Dedifferentiated amniotic fluid mesenchymal stem cell (primary cell): ENCODE measurements at regions not wholly inside any gene's neighbourhood (a gene's known extent, or its start where the extent isn't known, plus 50 kb on each side); places are given as distances from the start of the nearest gene placed in this dataset.
A peak's percentile ranks its signal among the peaks of the same experiment; 100 is the strongest.

Source experiments
- DNase-seq: peaks from one replicate; pipeline ENCODE4 v3.0.0-alpha.2; 2016; ENCODE audit errors: extremely low spot score

DNA sequence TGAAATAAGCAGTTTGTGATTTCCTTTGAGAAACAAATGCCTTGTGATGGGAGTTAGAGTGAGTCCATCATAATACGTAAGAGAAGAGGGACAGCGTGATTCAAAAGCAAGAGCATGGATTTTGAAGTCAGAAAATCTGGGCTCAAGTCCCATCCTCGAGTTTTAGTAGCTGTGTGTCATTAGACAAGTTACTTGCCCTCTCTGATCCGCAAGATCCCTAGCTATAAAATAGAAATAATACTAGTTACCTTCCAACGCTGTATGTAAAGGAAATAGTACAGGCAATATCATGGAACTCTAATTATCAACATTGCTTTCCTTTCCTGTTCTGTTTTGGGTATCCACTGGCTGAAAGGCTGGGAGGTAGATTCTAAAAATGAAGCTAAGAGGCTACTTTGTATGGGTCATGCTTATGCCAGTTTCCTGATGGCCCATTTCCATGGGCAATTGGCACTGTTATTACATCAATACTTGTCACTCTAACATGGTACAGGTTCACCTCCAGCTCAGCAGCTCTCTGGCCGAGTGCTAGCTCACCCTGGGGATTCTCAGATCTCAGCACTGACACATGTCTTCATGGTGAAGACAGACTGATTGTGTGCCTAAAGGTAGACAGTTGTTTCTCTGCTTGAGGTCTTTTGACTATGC, 241.7 kb upstream of the KLF4 start:
- no peak for DNase-seq

DNA sequence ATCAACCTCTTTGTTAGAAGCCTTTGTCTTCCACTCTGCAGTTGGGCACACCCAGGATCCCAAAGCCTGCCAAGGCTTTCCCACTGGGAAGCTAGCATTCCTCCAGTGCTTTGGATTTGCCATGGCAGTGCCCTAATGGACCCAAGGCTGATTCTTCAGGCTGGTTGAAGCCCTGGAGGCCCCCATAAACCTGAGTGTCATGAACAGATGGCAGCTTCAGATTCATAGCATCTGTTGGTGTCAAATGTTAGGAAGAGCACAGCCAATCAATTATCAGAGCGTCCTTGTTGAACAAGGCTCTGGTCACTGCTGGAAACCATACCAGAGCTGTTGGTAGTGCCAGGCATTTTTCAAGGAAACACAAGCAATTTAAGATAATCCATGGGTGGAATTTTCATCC, 241.1 kb upstream of the KLF4 start:
- DNase-seq = no peak

DNA sequence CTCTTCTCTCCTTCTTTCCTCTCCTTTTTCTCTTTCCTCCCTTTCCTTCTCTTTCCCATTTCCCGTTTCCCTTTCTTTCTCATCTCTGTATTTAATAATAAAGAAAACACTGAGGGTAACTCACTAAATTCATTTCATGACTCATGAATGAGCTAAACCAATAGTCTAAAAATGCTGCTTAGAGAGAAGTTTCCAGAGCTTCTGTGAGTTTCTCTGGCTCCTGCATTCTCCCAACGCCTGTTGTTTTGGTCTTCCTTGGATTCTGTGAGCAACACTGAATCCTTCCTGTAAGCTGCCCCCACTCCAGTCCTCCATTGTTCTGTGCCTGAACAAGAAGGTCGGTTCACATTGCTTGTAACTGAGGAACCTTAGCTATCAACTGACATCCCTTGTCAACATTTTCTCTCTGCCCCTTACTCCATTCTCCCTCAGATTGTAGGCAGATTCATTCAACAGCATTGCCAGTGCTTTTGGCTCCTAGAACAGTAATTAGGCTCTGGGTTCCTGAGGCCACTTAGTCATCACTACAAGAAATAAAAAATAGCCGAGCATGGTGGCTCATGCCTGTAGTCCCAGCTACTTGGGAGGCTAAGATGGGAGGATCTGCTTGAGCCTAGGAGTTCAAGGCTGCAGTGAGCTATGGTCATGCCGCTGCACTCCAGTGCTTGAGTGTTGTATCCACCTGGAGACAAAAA, 237.7 kb upstream of the KLF4 start:
- no peak for DNase-seq

DNA sequence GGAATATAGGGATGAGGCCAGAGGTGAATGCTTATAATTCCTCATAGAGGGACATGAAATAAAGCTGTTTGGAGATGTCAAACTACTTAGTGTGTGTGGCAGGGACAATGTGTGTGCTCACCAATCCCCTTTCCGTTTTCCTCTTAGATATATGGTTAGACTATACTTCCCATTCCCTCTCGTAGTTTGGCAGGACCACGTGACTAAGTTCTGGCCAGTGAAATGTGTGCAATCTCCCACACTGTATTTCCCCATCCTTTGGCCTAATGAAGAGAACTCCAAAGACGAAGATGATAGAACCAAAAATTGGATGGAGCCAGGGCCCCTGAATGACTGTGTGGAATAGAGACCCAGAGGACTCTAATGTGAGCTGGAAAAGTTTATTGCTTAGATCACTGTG, 233.4 kb upstream of the KLF4 start:
- no peak for DNase-seq

GRCh38 chr9:107721705-107722245, 232.2 kb upstream of the KLF4 start:
- no peak for DNase-seq

DNA sequence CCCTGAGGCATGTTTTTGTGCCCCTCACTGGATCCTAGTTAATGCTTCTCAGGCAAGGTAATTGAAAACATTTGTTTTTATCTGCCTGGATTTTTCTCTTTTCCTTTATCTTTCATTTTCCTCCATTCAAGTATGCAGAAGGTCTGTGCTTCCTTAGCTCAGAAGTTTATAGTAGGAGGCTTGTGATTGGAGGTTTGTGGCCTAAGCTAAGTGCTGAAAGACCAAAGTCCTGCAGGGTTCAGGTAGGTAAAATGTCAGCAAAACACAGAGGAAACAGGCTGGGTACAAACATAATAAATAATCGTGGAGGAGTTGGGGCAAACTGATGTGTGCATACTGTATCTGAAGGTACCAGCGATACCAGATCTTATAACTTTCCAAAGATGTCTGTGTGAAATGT, 230.9 kb upstream of the KLF4 start:
- DNase-seq = no peak

DNA sequence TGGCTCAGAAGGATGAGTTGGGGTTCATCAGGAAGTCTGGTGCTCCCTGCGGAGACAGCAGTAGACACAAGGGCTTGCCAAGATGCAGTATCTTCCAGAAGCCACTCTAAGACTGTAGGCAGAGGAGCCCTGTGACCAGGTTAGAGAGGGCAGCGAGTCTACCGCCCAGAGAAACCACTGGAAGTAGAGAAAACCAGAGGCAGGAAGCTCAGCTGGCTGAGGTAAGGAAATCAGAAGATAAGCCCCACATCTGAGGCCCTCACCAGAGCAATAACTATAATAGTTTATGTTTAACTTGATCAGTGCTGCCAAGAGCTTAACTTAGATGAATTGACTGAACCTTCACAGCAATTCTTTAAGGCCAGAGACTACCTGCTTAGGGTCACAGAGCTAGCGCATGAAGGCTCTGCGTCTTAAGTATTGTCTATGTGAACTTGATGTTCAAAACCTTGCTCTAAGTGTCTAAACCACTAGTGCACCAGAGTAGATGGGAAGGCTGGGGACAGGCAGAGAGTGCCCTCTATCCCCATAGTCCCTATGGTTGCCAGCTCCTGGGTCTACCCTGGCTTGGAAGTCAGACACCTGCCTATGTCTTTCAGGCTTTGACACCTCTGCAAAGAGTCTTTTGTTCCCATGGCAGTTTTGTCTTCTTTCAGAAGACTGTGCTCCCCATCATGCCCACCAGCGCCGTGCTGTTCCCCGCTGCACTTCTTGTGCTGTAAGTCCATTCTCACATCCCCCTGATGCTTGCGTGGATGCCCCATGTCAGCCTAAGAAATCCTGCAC, 228.2 kb upstream of the KLF4 start:
- no peak for DNase-seq

GRCh38 chr9:107715740-107716139, 226.2 kb upstream of the KLF4 start:
- no peak for DNase-seq

GRCh38 chr9:107713470-107713869, 223.9 kb upstream of the KLF4 start:
- DNase-seq = no peak

DNA sequence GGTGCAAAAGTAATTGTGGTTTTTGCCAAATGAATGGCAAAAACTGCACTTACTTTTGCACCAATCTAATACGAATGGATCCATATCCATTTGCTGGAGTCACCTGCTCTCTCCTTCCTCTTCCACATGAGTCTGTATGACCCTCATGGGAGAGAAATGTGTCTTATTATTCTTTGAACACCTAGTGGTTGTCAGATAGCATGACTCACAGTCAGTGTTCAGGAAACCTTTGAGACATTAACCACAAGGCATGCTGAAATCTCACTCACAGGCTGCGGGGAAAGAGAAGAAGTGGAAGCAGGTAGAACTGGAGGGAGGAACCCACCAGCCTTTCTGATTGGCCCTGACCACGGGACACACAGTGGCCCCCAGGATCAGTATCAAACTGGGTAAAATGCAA, 222.8 kb upstream of the KLF4 start:
- no peak for DNase-seq

DNA sequence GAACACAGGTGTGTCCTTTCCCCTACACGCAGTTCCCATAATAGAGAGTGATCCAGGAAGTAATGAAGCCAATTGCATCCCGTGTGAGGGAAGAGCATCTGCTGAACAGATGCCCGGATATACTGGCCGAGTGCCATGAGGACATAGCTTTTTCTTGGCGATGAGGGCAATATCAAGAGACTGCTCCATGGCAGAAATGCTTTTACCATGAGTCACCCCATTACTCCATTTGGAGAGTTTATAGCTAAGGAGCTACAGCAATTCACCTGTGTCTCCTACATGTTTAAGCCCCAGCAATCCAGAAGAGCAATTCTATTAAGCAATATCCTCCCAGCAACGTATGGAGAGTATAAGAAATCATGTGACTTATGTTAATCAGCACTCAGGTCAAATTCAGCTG, 222.0 kb upstream of the KLF4 start:
- DNase-seq = peak; percentile 76

DNA sequence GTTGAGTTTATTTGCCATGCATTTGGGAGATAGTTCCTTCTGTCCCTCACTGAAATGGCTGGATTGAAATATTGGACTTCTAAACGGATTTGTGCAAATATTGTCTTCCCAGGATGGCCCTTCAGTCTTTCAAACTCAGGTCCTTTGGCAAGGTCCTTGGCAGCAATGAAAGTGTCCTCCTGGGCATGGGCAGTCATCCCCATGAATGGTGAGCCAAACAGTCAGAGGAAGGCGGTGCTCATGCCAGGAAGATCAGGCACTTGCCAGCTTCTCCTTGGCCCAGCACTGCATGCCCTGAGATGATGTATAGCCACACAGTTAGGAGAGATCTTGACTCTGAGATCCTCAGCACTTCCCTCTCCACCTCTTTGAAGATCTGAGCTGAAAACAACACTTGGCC, 221.4 kb upstream of the KLF4 start:
- no peak for DNase-seq

DNA sequence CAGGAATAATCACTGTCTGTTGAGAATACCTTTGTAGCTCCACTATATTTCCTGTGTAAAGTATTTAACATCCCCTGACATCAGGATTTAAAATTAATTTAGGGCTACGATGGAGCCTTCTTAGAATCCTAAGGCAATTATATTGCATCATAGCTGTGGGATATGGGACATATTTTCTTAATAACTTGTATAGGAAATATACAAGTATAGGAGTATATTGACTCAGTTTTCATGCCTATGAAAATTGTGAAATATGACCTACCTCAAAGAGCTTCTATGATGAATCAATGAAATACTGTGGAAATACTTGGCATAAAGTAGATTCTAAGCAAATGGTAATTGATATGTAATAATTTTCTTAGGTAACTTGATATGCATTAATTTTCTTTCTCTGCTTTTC, 221.0 kb upstream of the KLF4 start:
- DNase-seq = no peak

GRCh38 chr9:107708791-107709190, 219.2 kb upstream of the KLF4 start:
- DNase-seq = no peak

DNA sequence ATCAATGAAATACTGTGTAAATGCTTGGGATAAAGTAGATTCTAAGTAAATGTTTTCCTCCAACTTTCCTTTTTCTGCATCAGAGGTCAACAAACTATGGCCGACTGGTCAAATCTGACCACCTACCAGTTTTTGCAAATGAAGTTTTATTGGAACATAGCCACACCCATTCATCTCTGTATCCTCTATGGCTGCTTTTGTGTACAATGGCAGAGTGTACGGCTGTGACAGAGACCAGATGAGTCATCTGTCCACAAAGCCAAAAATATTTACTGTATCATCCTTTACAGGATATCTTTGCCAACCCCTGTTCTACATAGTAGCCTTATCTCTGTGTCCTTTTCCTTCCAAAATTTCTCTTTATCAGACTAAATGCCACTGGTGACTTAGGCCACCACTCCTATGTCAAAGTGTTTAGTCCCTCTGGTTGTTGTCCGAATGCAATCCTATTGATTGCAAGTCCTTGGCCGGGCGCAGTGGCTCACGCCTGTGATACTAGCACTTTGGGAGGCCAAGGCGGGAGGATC, 218.4 kb upstream of the KLF4 start:
- DNase-seq = no peak

GRCh38 chr9:107707428-107707837, 217.9 kb upstream of the KLF4 start:
- peak; percentile 33 for DNase-seq

DNA sequence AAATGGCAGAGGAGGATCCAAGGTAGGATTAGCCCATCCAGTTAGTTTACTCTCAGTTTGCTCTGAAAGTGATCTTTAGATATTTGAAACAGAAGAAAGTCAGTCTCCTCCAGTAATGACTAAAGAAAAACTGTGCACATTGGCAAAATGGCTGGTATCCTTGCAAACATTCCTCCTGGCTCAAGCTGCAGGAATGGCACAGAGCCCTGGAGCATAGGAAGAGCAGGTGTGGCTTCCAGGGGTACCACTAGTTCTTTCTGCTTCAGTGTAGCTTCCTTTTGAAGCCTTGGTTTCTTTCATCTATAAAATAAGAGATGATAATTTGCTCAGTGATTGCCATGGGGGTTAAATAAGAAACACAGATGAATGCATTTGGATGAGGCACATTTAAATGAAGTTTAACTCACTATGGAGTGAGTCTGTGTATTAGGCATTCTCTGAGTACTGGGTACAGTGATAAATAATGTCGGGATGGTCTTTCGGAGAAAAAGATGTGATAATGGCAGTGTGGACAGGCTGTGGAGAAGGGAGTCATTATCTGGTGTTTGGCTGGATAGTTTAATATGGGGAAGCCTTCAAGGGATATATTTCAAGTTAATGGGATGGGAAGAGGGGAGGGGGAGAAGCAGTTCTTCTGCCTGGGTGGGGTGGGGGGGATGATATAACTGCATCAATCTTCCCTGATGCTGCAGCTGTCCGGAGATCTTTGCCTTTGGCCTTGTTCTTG, 217.3 kb upstream of the KLF4 start:
- no peak for DNase-seq

- DNase-seq = no peak
Observed at GRCh38 chr9:107705521-107705920, 216.0 kb upstream of the KLF4 start.

DNA sequence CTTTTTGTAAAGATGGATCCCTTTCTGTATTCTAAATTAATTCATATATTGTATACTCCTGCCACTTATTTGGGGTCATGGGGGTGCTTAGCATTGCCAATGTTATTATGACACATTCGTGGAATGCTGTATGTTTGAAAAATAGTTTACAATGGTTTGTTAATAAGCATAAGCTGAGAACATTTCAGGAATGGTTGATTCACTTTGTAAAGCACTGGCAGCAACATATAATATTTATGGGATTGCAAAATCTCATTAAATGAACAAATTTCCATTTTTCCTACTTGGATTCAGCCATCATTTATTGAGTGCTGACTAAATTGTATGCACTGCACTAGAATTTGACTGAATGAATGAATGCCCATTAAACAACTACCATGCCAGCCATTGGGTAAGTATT, 215.2 kb upstream of the KLF4 start:
- no peak for DNase-seq

DNA sequence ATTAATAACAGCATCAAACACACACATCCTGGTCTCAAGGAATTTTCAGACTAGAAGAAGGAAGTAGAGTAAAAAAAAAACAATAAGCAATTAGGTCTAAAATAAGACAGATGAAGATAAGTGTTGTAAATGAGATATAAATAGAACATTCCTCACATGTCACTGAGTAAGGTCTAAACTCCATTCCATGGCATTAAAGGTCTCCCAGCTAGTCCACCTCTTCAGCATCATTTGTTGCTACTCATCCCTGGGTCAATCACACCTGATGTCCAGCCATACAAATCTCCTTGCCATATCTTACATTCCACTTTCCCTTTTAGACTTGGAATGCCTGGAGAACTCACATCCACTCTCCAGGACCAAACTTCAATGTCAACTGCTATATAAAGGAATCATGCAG, 214.1 kb upstream of the KLF4 start:
- DNase-seq = no peak

- no peak for DNase-seq
Observed at GRCh38 chr9:107700847-107701246, 211.3 kb upstream of the KLF4 start.

DNA sequence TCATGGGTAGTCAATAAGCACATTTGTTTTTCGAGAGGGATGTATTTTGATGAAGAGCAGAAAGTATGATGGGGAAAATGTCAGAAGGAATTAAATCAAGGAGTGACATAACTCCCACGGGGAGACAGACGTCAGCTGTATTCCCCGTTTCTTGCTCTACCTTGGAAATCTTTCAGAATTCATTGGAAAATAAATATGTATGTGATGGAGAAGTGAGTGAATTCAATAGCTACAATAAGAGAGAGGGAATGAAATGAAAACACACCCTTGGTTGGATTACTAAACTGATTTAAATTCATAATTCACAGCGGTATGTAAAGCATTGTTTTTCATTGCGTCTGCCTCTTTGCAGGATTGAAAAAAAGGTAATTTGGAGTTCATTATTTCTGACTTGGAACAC, 209.7 kb upstream of the KLF4 start:
- DNase-seq = no peak
